ENCODE measurements at regions not wholly inside any gene's neighbourhood (a gene's known extent, or its start where the extent isn't known, plus 50 kb on each side); places are given as distances from the start of the nearest gene placed in this dataset.
"Not testable (repeated sequence)": the region's sequence is repeated elsewhere in the genome, so short reads cannot be mapped to it uniquely, and the experiment has no call there.

DNA sequence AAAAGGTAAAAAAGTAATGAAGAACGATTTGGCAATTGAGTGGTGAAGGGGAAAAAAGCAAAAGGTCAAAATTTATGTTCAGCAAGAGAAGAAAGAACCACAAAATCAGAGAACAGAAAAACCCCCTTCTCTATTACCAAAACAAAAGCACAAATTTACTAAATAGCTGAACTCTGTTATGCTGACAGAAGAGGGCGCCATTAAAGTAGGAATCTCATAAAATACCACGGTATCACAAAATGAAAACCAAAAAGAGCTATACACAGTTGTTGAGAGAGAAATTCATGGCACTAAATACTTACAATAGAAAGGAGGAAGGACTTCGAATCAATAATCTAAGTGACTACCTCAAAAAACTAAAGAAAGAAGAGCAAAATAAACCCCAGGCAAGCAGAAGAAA, 69.6 kb upstream of the CXorf66 start:
- no peak overlapping the region for H3K27ac ChIP-seq
- H3K27me3 ChIP-seq (replicated peaks in 1 of 7), result peaks cover 0 to 12% (median 0%) of the 10 kb centered on the region in 7 donors
- DNase-seq, result no peak
- TF ChIP-seq POLR2A (IDR thresholded peaks at IDR 0.05) (no peak), POLR2AphosphoS5 (IDR thresholded peaks at IDR 0.05) (no peak)
- TF ChIP-seq, protein P1, sequence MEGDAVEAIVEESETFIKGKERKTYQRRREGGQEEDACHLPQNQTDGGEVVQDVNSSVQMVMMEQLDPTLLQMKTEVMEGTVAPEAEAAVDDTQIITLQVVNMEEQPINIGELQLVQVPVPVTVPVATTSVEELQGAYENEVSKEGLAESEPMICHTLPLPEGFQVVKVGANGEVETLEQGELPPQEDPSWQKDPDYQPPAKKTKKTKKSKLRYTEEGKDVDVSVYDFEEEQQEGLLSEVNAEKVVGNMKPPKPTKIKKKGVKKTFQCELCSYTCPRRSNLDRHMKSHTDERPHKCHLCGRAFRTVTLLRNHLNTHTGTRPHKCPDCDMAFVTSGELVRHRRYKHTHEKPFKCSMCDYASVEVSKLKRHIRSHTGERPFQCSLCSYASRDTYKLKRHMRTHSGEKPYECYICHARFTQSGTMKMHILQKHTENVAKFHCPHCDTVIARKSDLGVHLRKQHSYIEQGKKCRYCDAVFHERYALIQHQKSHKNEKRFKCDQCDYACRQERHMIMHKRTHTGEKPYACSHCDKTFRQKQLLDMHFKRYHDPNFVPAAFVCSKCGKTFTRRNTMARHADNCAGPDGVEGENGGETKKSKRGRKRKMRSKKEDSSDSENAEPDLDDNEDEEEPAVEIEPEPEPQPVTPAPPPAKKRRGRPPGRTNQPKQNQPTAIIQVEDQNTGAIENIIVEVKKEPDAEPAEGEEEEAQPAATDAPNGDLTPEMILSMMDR (IDR thresholded peaks at IDR 0.05 in 8 of 11, conservative IDR thresholded peaks at IDR 0.05 in 3 of 11), result no peak
- intact Hi-C loops (cut with DNase I; ENCODE audit: low total_unique reads), result no loop called here
- no peaks in the 10 kb centered on the region for H3K36me3 ChIP-seq
- no peaks in the 10 kb centered on the region for H3K4me1 ChIP-seq
- 13 to 26% (median 18%) methylated on average over 4 of the region's 4 CpGs for WGBS, 5 donors
- H3K9me3 ChIP-seq, result peaks cover 0 to 27% (median 8%) of the 10 kb centered on the region in 8 donors
- H3K4me3 ChIP-seq, result no peak overlapping the region

DNA sequence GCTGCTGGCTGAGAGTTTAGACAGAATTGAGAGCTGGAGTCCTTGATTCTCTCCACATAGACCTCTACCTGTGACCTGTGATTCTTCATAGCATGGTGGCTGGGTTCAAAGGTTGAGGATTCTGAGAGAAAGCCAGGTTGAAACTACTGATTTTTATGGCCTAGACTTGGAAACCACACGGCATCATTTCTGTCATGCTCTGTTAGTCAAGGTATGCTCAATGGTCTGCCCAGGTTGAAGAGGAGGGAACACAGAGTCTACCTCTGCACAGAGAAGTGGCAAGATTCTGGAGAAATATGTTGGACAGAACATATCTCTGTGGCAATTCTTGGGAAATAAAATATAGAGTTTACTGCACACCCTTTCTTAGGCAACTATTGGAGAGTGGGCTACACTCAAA, 57.2 kb upstream of the CXorf66 start:
- TF ChIP-seq POLR2A (IDR thresholded peaks at IDR 0.05), result no peak
- no peak for TF ChIP-seq POLR2AphosphoS5 (IDR thresholded peaks at IDR 0.05)
- TF ChIP-seq, protein P1 (IDR thresholded peaks at IDR 0.05 in 8 of 11, conservative IDR thresholded peaks at IDR 0.05 in 3 of 11), result no peak
- intact Hi-C loops (cut with DNase I; ENCODE audit: low total_unique reads), result no loop called here
- DNase-seq, result no peak
- 71 to 100% (median 81%) methylated on average over 1 of the region's 1 CpG for WGBS, 5 donors
- no peaks in the 10 kb centered on the region for H3K4me1 ChIP-seq
- no peaks in the 10 kb centered on the region for H3K9me3 ChIP-seq
- no peaks in the 10 kb centered on the region for H3K36me3 ChIP-seq
- H3K4me3 ChIP-seq, result no peak overlapping the region
- no peak overlapping the region for H3K27ac ChIP-seq
- H3K27me3 ChIP-seq (replicated peaks in 1 of 7), result no peaks in the 10 kb centered on the region

DNA sequence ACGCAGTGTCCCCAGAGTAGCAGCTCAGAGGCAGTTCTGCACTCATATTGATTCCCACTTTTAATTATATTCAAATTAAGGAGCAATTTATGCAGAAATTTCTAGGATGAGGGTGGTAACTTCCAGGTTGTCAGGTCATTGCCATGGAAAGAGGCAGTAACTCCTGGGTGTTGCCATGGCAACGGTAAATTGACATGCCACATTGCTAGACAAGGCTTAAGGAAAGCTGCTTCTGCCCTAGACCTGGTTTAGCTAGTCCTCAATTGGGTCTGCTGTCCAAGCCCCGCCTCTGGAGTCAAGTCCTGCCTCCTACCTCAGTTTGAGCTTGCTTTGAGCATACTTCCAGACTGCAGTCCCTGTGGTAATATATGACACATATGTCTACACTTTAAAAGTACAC, 53.8 kb upstream of the CXorf66 start:
- H3K36me3 ChIP-seq; H3K4me1 ChIP-seq; H3K27me3 ChIP-seq (replicated peaks in 1 of 7); H3K4me3 ChIP-seq; DNase-seq; H3K27ac ChIP-seq; intact Hi-C loops (cut with DNase I; ENCODE audit: low total_unique reads); H3K9me3 ChIP-seq: not testable (repeated sequence)
- WGBS, 5 donors, result 35 to 77% (median 70%) methylated on average over 1 to 2 of the region's 3 CpGs; no CpG with 5 or more reads in 1 of the 5 donors

Small RNA genes lying in the stretch of these regions (small RNA-seq; reads per million reads assigned to genes)
- gene RN7SL727P, result 0 reads per million in 4 donors

Measured in spleen (tissue), 11 donors.